ELR (cell line): ENCODE measurements at regions not wholly inside any gene's neighbourhood (a gene's known extent, or its start where the extent isn't known, plus 50 kb on each side); places are given as distances from the start of the nearest gene placed in this dataset.

Source experiments
- DNase-seq: peaks from one replicate; pipeline ENCODE4 v3.0.0-alpha.2; 2015; ENCODE audit warnings: low read depth

GRCh38 chr6:77074037-77074713 lies 389.1 kb downstream of the HTR1B start:
- DNase-seq, result no peak

GRCh38 chr6:77073410-77073760 lies 389.9 kb downstream of the HTR1B start:
- DNase-seq, result no peak

GRCh38 chr6:77072694-77073409 lies 390.4 kb downstream of the HTR1B start:
- no peak for DNase-seq

- DNase-seq, result no peak
Measured at GRCh38 chr6:77063494-77063893, 399.8 kb downstream of the HTR1B start.

GRCh38 chr6:77055711-77056110 lies 407.6 kb downstream of the HTR1B start:
- DNase-seq, result no peak

DNA sequence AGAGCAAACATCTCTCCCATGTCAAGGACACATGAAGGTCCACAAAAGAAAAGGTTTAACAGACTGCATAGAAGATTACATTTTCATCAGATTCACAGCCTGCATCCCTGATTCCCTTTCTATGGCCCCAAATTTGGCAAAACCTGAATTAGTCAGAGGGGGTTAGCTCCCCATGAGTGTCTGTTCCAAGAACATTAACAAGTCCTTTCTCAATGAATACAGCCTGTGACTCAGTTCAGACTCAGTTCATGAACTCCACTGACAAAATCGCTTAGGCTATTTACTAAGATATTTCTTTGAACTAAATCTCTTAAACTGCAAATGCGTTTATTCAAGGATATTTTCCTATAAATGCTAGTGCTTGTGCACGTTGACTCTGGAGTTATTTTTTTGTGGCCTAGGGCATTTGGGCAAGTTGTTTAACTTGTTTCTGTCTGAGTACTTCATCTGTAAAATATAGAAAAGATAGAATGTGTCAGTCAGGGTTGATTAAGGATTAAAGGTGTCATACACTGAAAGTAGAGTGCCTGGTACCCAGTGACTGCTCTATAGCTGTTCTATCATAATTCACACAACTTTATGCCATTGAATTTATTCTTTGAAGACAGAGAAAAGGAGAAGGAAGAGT lies 422.6 kb downstream of the HTR1B start:
- peak; percentile 55 for DNase-seq

DNA sequence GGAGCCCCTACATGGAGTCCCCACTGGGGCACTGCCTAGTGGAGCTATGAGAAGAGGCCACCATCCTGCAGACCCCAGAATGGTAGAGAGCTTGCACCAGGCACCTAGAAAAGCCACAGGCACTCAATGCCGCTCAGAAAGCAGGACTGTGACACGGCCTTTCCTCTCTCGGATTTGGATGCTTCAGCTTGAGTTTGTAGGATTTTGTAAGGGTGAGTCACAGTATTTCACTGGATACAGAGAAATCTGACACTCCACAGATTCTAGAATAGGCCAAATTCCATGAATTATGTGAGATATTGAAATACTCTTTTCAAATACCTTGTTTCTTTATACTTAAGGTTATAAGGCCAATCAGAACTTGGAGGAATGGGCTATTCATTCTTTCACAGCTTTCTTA lies 424.5 kb downstream of the HTR1B start:
- DNase-seq, result peak; percentile 78

- DNase-seq, result peak; percentile 54
Measured at GRCh38 chr6:77037439-77037838, 425.9 kb downstream of the HTR1B start.

- DNase-seq, result no peak
Measured at GRCh38 chr6:77036400-77036799, 426.9 kb downstream of the HTR1B start.

DNA sequence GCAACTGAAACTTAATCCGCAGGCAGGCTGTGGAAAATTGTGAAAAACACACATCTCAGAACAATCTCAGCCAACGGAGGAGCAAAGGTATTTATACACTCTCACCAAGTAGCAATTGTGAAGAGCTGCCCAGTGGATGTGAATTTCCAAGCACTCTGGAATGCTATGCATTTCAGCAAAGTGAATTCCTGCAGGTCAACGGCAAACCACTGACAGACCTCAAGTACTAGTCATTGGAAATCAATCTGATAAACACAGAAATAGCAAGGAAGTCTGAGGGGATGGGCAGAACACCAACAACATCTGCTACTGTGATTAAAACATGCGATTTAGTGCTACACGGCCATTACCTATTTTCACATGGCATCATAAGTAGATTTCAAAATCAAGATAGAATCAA lies 429.1 kb downstream of the HTR1B start:
- DNase-seq, result peak; percentile 97

- peak; percentile 50 for DNase-seq
Measured at GRCh38 chr6:77030929-77031674, 432.2 kb downstream of the HTR1B start.

GRCh38 chr6:77026341-77026740 lies 436.9 kb downstream of the HTR1B start:
- peak; percentile 50 for DNase-seq

DNA sequence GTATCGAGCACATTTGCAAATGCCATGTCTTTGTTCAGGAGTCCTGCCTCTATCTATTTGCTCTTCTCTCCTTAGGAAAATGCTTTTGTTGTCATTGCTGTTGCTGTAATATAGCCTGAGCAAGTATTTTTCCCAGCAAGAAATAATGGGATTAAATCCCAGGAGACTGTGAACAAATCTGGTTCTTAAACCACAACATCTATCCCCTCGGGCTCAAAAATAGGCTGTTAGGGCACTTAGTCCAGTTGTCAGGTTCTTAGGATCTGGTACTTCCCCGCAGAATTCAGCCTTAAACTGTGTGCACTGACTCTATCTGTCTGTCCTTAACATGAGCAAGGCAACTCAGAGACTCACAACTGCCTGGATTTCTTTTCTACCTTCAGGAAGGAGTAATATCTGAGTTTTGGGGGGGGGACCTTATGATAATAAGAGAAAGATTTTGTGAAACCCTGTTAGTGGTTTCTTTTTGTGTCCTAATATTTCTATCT lies 437.5 kb downstream of the HTR1B start:
- DNase-seq, result no peak

GRCh38 chr6:77021778-77022177 lies 441.5 kb downstream of the HTR1B start:
- peak; percentile 18 for DNase-seq

GRCh38 chr6:77021232-77021631 lies 442.1 kb downstream of the HTR1B start:
- DNase-seq, result peak; percentile 14

DNA sequence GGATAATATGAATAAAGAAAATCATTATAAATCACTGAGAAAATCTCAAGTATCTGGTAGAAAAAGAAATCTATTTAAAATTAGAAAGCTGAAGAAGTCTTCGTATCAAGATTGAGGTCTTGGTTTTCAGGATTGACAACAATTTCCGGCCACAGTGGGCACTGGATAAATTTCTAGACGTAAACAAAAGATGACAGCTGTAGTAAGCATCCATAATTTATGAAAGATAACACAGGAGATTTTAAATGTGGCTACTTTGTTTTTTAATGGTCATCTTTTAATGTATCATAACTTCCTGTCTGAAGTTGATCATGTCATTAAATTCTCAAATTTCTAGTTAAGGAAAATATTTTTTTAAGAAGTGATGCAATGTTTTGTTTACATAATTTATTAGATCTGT lies 444.2 kb downstream of the HTR1B start:
- peak; percentile 33 for DNase-seq

DNA sequence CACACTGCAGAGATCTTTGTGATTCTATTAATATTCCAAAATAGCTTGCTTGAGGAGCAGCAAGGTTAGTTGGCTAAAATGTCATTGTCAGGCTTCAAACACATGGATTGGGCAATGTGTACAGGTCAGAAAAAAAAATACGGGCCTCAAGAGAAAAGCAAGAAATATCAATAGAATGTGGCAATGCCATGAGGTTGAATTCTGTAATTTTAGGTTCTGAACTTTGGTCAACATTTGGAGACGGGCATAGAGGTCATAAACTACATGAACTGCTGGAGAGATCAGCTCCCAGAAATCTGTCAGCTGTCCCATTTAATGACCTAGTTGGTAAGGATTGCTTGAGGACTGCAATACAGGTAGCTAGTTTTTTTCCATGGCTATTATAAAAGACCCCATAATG lies 445.8 kb downstream of the HTR1B start:
- DNase-seq, result no peak

DNA sequence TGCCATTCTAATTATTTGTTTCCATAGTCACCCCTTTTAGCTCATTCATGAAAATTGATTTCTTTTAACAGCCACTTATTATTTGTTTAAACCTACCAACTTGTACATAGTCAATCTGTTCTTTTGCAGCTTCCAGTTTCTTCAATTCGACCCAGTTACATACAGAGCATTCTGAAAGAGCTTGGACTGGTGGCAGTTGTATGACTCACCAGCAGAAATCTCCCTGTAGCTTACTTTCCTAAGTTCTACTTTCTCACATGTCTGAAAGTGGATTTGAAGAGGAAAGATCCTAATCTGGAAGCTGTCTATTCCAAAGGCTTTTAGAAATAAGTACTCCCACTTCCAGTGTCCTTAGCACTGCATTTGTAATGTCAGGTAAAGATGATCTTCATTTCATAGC lies 447.9 kb downstream of the HTR1B start:
- peak; percentile 69 for DNase-seq

GRCh38 chr6:77011929-77012545 lies 451.3 kb downstream of the HTR1B start:
- no peak for DNase-seq

GRCh38 chr6:77010931-77011542 lies 452.3 kb downstream of the HTR1B start:
- no peak for DNase-seq

DNA sequence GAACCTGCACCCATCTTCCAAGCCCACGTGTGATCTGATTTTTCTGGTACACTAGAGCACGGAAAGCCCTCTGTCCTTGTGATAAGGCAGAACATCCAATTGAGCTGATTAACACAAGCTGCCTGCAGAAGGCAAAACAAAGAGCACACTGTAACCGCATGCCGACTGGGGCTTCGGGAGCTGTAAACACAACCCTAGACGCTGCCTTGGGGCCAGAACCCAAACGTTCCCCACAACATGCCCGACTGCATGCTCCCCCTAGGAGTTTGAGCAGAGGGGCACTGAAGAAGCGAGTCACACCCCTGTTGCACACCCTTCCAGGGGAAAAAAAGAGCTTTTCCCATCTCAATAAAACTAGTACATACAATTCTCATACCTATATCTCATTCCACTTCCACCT lies 470.7 kb downstream of the HTR1B start:
- no peak for DNase-seq

- peak; percentile 49 for DNase-seq
Measured at GRCh38 chr6:76984572-76984971, 478.7 kb downstream of the HTR1B start.
